ENCODE measurements at regions not wholly inside any gene's neighbourhood (a gene's known extent, or its start where the extent isn't known, plus 50 kb on each side); places are given as distances from the start of the nearest gene placed in this dataset.

DNA sequence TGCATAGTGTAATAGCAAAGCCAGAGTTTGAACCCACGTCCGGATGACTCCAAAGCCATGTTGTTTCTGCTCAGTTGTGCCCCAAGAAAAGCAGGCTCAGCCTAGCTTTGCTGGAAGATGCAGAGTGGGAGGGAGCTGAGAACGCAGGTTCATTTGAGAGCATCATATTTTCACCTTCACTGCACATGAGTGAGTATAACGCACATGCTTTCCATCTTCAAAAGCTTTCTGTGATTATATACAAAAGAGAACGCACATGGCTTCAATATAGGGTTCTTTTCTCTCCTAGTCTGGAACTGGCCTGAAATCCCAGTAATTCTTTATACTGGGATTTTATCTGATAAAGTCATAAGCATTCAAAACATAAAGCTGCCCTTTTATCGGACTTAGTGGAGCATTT lies 385.5 kb upstream of the CADM1 start:
- ChIA-PET CTCF (no interaction called here), POLR2A (no interaction called here)

DNA sequence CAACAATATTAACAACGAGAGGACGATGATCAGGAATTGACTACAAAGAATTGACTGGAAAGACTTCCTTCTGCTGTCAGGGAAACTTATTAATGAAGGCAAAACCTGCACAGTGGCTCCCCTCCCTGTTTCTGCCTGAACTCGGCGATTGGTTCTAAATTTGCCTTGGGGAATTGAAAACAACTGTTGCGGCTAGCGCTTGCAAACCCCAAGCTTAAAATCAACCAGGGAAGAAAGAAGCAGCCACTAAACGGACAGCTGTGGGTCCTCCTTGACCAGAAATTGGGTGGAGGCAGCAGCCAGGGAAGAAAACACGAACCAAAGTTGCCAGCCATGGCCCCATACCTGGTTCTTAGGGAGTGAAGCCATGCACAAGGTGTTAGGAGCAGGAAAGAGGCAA lies 383.5 kb upstream of the CADM1 start:
- POLR2A ChIA-PET: no interaction called here
- CTCF ChIA-PET: no interaction called here

GRCh38 chr11:115887316-115887715 lies 383.1 kb upstream of the CADM1 start:
- CTCF ChIA-PET: no interaction called here
- POLR2A ChIA-PET: no interaction called here

DNA sequence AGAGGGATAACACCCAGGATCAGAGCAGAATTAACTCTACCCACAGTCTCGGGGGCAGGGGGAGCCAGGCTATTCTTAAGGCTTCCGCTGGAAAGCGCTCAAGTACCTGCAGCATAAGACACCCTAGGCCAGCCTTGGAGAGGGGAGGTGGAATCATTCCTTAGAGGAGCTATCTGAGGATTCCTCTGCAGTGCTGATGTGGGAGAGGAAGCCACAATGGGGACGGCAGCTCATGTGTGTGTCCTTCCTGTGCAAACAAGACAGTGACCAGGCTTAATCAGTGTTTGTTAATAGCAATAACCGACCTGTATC lies 382.2 kb upstream of the CADM1 start:
- POLR2A ChIA-PET: no interaction called here
- CTCF ChIA-PET: no interaction called here

GRCh38 chr11:115885535-115886421 lies 381.6 kb upstream of the CADM1 start:
- ChIA-PET POLR2A (no interaction called here), CTCF (no interaction called here)

DNA sequence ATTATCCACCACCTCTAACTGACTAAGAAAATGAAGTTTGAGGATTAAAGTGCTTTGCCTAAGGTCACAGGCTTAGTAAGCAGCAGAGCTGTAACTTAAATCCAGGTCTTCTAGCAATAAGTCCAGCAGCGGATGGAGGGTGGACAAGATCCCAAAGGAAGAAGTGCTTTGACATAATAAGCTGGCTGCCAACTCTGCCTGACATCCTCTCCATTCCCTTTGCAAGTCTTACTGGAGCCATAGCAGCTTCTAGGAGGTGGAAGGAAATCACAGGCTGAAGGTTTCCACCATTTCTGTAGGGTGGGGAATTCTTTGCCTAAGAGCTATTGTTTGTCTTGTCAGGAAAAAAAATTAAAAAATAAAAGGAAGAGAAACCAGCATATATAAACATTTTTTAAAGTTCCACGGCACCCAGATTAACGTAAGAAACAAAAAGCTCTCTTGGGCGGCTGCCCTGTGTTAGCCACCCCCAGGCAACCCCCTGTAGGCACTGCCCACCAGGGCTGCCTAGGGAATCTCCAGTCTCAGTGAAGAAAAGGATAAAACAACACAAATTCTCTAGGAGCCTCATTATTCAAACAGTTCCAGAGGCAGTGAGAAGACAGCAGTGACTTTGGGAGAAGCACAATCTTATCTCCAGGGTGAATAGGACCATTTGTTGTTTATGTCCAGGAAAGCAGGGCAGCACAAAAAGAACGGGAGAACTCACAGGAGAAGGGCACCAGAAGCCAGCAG lies 380.8 kb upstream of the CADM1 start:
- ChIA-PET CTCF (no interaction called here), POLR2A (no interaction called here)

- ChIA-PET POLR2A (no interaction called here), CTCF (no interaction called here)
These were observed 370.6 kb upstream of the CADM1 start for GRCh38 chr11:115874843-115875242.

DNA sequence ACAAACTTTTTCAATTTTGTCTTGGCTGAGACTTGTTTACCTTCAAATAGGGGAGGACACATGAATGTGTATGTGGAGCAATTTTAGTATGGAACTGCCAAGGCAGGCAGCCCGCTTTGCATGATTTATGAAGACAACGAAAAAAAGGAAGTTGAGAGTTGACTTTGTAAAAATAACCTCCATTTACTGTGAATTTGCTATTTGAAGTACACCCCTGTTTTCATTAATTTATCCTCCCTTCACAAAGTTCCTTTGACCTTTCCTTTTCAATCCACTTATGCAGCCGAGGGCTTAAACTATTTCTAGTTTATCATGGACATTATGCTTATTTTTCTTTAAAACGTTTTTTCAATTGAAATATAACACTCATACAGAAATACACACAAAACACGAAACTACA lies 369.6 kb upstream of the CADM1 start:
- CTCF ChIA-PET: no interaction called here
- POLR2A ChIA-PET: no interaction called here

GRCh38 chr11:115872416-115872815 lies 368.2 kb upstream of the CADM1 start:
- CTCF ChIA-PET: no interaction called here
- POLR2A ChIA-PET: no interaction called here

GRCh38 chr11:115871161-115871760 lies 367.0 kb upstream of the CADM1 start:
- CTCF ChIA-PET: no interaction called here
- POLR2A ChIA-PET: no interaction called here

GRCh38 chr11:115869780-115870431 lies 365.7 kb upstream of the CADM1 start:
- CTCF ChIA-PET: no interaction called here
- POLR2A ChIA-PET: no interaction called here

DNA sequence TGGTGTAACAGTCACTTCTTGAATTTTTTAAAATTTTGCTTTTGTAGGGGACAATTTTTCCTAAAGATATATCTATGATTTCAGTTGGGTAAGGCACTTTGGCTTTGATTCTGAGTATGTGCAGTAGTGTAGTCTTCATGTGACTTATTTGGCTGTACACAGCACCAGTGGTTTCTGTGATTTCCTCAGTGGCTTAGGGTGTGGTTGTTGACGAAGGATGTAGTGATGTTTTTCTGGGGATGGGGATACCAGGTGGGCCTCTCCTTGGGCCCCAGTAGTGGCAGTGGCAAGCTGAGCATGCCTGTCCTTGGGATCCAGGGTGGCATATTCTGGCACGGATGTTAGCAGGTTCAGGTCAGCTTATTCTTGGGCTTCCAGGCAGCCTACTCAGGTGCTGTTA lies 364.9 kb upstream of the CADM1 start:
- POLR2A ChIA-PET: no interaction called here
- CTCF ChIA-PET: no interaction called here

GRCh38 chr11:115860246-115860645 lies 356.0 kb upstream of the CADM1 start:
- POLR2A ChIA-PET: no interaction called here
- CTCF ChIA-PET: no interaction called here

DNA sequence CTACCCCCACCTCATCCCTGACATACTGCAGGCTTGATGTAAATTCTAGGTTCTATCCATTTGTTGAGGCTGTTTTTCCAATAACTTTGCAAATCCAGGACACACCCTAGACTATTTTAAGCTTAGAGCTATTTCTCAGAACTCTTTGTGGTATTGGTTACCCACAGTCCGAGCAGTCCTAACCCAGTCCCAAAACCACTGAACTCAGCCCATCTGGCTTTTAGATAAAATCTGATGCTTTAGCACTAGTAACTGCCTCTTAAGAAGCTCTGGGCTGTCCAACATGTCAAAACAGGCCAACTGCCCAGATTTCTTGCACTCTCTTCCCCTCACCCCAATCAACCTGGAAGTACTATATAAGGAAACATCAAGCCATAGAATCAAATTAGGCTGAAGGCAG lies 344.4 kb upstream of the CADM1 start:
- CTCF ChIA-PET: no interaction called here
- POLR2A ChIA-PET: no interaction called here

GRCh38 chr11:115848080-115848479 lies 343.9 kb upstream of the CADM1 start:
- ChIA-PET POLR2A (no interaction called here), CTCF (no interaction called here)

DNA sequence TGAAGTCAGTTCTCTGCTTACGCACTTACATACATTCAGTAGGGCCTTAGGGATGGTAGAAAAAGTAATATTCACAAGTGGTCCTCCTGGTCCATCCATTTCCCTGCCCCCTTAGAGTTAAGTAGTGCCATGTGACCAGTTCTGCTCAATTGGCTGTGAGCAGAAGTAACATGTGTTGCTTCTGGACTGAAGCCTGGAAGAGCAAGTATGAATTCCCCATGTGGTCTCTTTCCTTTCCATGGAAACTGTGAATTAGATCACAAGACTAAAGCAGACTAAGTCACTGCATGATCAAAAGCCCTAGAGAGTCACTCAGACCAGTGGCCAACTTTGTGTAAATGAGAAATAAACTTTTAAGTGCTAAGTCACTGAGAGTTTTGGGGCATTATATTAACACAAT lies 341.7 kb upstream of the CADM1 start:
- ChIA-PET POLR2A (no interaction called here), CTCF (no interaction called here)

DNA sequence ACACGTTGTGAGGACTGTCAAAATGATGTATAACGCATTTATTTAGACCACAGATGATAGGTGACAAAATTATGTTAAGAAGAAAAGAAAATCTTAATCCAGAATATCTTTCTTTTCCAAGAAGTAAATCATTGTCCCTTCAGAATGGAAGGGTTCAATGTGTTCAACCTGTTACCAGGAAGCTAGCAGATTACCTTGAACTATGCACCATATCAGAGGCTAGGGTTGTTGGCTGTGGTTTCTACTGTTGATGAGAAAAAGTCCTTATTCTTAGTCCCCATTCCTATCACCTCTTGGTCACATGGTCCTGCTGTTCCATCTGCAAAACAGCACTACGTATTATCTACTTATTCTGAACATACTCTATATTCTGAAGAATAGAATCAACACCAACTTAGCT lies 339.5 kb upstream of the CADM1 start:
- ChIA-PET CTCF (no interaction called here), POLR2A (no interaction called here)

DNA sequence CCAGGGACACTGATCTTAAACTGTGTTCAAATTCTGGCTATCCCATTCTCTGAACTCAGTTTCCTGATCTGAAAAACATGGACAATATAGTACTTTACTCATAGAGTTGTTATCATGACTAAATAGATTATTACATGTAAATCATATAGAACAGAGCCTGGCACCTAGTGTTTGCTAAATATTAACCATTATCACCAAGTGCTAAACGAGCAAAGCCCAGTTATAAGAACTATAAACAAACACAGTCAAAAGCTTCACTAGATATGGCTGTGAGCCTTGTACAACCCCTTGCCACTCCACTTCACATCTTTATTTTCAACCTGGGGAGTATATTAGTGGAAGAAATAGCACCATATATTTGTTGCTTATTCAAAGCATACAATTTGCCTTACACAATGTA lies 338.9 kb upstream of the CADM1 start:
- POLR2A ChIA-PET: no interaction called here

GRCh38 chr11:115820026-115820425 lies 315.8 kb upstream of the CADM1 start:
- POLR2A ChIA-PET: no interaction called here
- CTCF ChIA-PET: no interaction called here

More for the DNA sequence above, 338.9 kb upstream of the CADM1 start:
- CTCF ChIA-PET: no interaction called here

- CTCF ChIA-PET: no interaction called here
- POLR2A ChIA-PET: no interaction called here
These were observed 314.8 kb upstream of the CADM1 start for GRCh38 chr11:115819014-115819413.

- POLR2A ChIA-PET: no interaction called here
- CTCF ChIA-PET: no interaction called here
These were observed 313.7 kb upstream of the CADM1 start for GRCh38 chr11:115817844-115818468.
